Endothelial cell of umbilical vein (primary cell): ENCODE measurements at regions not wholly inside any gene's neighbourhood (a gene's known extent, or its start where the extent isn't known, plus 50 kb on each side); places are given as distances from the start of the nearest gene placed in this dataset.

ENCODE experiments used
- BruUV-seq: library from RNA; stranded (reverse); fragments of 400-500 nt; replicated peaks from 2 replicates; lab custom pipeline; 2021; lab: Mats Ljungman, UMichigan
- CTCF ChIA-PET: fragments of 300-600, 350-600 bp; sonication (Branson Sonifier 250); formaldehyde crosslinking; loops from one replicate; lab custom pipeline; 2021; ENCODE audit warnings: antibody characterized with exemption, inconsistent platforms; lab: Charles Lee
- POLR2A ChIA-PET: fragments of 300-600, 350-600 bp; sonication (Branson Sonifier 250); formaldehyde crosslinking; loops from one replicate; lab custom pipeline; 2021; ENCODE audit warnings: antibody characterized with exemption, inconsistent platforms; lab: Charles Lee
- DNase-seq: peaks from one replicate; pipeline ENCODE4 v3.0.0-alpha.2; 2011; ENCODE audit warnings: low read depth, low spot score
- FAIRE-seq: peaks from 2 replicates; lab custom pipeline; 2011; peaks lifted over from hg19 to GRCh38; lab: Jason Lieb, UNC
- H2AFZ ChIP-seq: 2 replicates; pipeline ENCODE4 v1.6.0; 2012; ENCODE audit warnings: low read depth, low read length, control low read depth, inconsistent platforms
- H3K27ac ChIP-seq: 2 replicates; pipeline ENCODE4 v1.5.1; 2011; ENCODE audit warnings: low read depth, mild to moderate bottlenecking, control low read depth, low read length, moderate library complexity; ENCODE audit not compliant: insufficient read depth
- H3K27me3 ChIP-seq, 2 experiments: 2 replicates each; pipeline versions ENCODE4 v1.6.0 to v1.6.1; 2011; ENCODE audit warnings: low read length in 2 of 2, mixed read lengths in 1 of 2; ENCODE audit not compliant: control insufficient read depth in 2 of 2, insufficient read depth in 2 of 2
- H3K36me3 ChIP-seq, 2 experiments: 2 replicates in 1 of 2; 3 replicates in 1 of 2; pipeline ENCODE4 v1.5.1; 2011; ENCODE audit warnings: low read length in 2 of 2, mild to moderate bottlenecking in 1 of 2, moderate library complexity in 1 of 2; ENCODE audit not compliant: control insufficient read depth in 2 of 2, insufficient read depth in 2 of 2; ENCODE audit errors: extremely low read depth in 1 of 2
- H3K4me1 ChIP-seq: 3 replicates; pipeline ENCODE4 v1.5.1; 2011; ENCODE audit warnings: mild to moderate bottlenecking, low read length; ENCODE audit not compliant: control insufficient read depth, insufficient read depth; ENCODE audit errors: extremely low read depth
- H3K4me2 ChIP-seq: 2 replicates; pipeline ENCODE4 v1.6.1; 2011; ENCODE audit warnings: low read length, control low read depth, mixed read lengths; ENCODE audit not compliant: insufficient read depth
- H3K4me3 ChIP-seq, 3 experiments: fragments of 200-600 bp in 1 of 3; sonication (generic), shearing (Covaris generic) in 1 of 3; replicated peaks in 1 of 3; 2 replicates each; pipeline ENCODE4 v1.5.1; 2011 to 2016; ENCODE audit warnings: control low read depth in 3 of 3, low read length in 3 of 3, mild to moderate bottlenecking in 2 of 3, inconsistent platforms in 1 of 3, low read depth in 1 of 3, moderate library complexity in 1 of 3; ENCODE audit not compliant: insufficient read depth in 1 of 3
- H3K79me2 ChIP-seq: 2 replicates; pipeline ENCODE4 v1.6.0; 2012; ENCODE audit warnings: low read length, inconsistent platforms; ENCODE audit not compliant: control insufficient read depth, insufficient read depth
- H3K9ac ChIP-seq: replicated peaks from 2 replicates; pipeline ENCODE3; 2011; ENCODE audit warnings: low read length, control low read depth; ENCODE audit not compliant: insufficient read depth; ENCODE audit errors: extremely low read depth
- H3K9me1 ChIP-seq: replicated peaks from 3 replicates; pipeline ENCODE4 v1.6.0; 2011; ENCODE audit warnings: mild to moderate bottlenecking, low read length; ENCODE audit not compliant: control insufficient read depth, insufficient read depth; ENCODE audit errors: extremely low read depth
- H3K9me3 ChIP-seq: replicated peaks from 2 replicates; pipeline ENCODE4 v1.5.1; 2012; ENCODE audit warnings: low read length, inconsistent platforms; ENCODE audit not compliant: control insufficient read depth, insufficient read depth
- H4K20me1 ChIP-seq: replicated peaks from 2 replicates; pipeline ENCODE3; 2011; ENCODE audit warnings: mild to moderate bottlenecking, low read length; ENCODE audit not compliant: control insufficient read depth, insufficient read depth; ENCODE audit errors: extremely low read depth
- CTCF ChIP-seq, 2 donors: IDR thresholded peaks; 1 replicate in 1 of 2; 2 replicates in 1 of 2; pipeline ENCODE4 v1.5.1; 2011; ENCODE audit warnings: low read length in 2 of 2, mild to moderate bottlenecking in 2 of 2, moderate library complexity in 2 of 2, control low read depth in 1 of 2, inconsistent platforms in 1 of 2, low read depth in 1 of 2; ENCODE audit not compliant: insufficient read depth in 1 of 2; ENCODE audit errors: extremely low read depth in 1 of 2
- EZH2 ChIP-seq: IDR thresholded peaks from 2 replicates; pipeline ENCODE4 v1.6.1; 2012; ENCODE audit warnings: borderline replicate concordance, low read depth, mild to moderate bottlenecking, moderate library complexity, low read length, inconsistent platforms; ENCODE audit not compliant: severe bottlenecking
- FOS ChIP-seq: IDR thresholded peaks from 2 replicates; pipeline ENCODE4 v1.6.1; 2011; ENCODE audit warnings: mild to moderate bottlenecking, low read length, moderate library complexity, borderline replicate concordance; ENCODE audit not compliant: insufficient read depth
- GATA2 ChIP-seq: IDR thresholded peaks from 2 replicates; pipeline ENCODE4 v1.7.0; 2011; ENCODE audit warnings: low read depth, mild to moderate bottlenecking, moderate library complexity, mixed read lengths, low read length; ENCODE audit not compliant: insufficient read length, insufficient read depth
- JUN ChIP-seq: IDR thresholded peaks from 2 replicates; pipeline ENCODE4 v1.6.1; 2011; ENCODE audit warnings: borderline replicate concordance, low read depth; ENCODE audit not compliant: insufficient read length, insufficient read depth
- MAX ChIP-seq: IDR thresholded peaks from 2 replicates; pipeline ENCODE4 v1.6.1; 2011; ENCODE audit not compliant: insufficient read depth, insufficient read length
- MYC ChIP-seq: IDR thresholded peaks from one replicate; pipeline ENCODE4 v1.6.1; 2011; ENCODE audit warnings: mild to moderate bottlenecking, low read depth, low read length
- POLR2A ChIP-seq: IDR thresholded peaks from 2 replicates; pipeline ENCODE4 v1.6.1; 2012; ENCODE audit warnings: low read depth, mild to moderate bottlenecking, control low read depth, low read length
- POLR2AphosphoS5 ChIP-seq: IDR thresholded peaks from 2 replicates; pipeline ENCODE4 v1.6.1; 2012; ENCODE audit warnings: low read depth, mild to moderate bottlenecking, control low read depth, low read length, moderate library complexity; ENCODE audit not compliant: insufficient read depth
- dilution Hi-C: fragments of 300-500 bp; cut with MboI; formaldehyde crosslinking; loops from one replicate; pipeline ENCODE4 v1.15.0; 2019; ENCODE audit warnings: low sequenced_read_pairs; ENCODE audit not compliant: extremely low pct_ligation_motif_present
- intact Hi-C: fragments of 100-400 bp; cut with micrococcal nuclease; formaldehyde crosslinking; loops from one replicate; pipeline ENCODE4 v1.10.0; 2022

DNA sequence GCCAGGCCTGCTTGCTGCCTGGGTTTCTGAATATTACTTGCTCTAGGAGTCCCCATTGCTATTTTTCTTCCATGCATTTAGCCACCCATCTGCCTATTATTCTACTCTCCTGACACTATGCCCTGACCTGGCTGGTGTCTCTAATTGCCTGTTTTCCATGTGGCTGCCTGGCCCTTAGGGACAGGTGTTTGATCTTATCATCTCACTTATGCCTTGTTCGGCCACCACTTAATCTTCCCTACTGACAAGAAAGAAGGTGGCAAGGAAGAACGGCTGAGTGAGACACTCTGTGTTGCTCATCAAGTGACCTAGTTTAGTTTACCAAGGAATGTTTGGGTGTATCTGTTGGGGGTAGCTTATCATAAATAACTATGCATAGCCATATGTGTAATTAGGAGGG, 50.4 kb upstream of the RAPH1 start:
- no peak overlapping the region for H3K4me3 ChIP-seq
- no peak for DNase-seq
- CTCF ChIA-PET = no interaction called here
- H4K20me1 ChIP-seq = no peaks in the 10 kb centered on the region
- no peaks in the 10 kb centered on the region for H3K9me1 ChIP-seq
- no peak for TF ChIP-seq JUN
- no peak for TF ChIP-seq FOS
- no peak for TF ChIP-seq GATA2
- TF ChIP-seq CTCF (IDR thresholded peaks at IDR 0.05; ENCODE audit: extremely low read depth in 1 of 2, insufficient read depth in 1 of 2, low read depth in 1 of 2, low read length in 2 of 2) = no peak
- TF ChIP-seq POLR2A = no peak
- TF ChIP-seq EZH2 = no peak
- TF ChIP-seq POLR2AphosphoS5 = no peak
- no peak for TF ChIP-seq MYC
- TF ChIP-seq MAX = no peak
- POLR2A ChIA-PET = no interaction called here
- H3K9me3 ChIP-seq = no peaks in the 10 kb centered on the region
- no peak overlapping the region for H3K9ac ChIP-seq
- dilution Hi-C loops (no loop called here), intact Hi-C loops (no loop called here)
- no peak overlapping the region for H3K27ac ChIP-seq
- no peaks in the 10 kb centered on the region for H3K36me3 ChIP-seq
- H2AFZ ChIP-seq = no peak overlapping the region
- H3K27me3 ChIP-seq = no peaks in the 10 kb centered on the region
- no peak overlapping the region for H3K4me2 ChIP-seq
- FAIRE-seq = no peak
- BruUV-seq = no TSS peak
- no peaks in the 10 kb centered on the region for H3K79me2 ChIP-seq
- peaks cover 10% of the 10 kb centered on the region for H3K4me1 ChIP-seq
